Heart right ventricle (tissue), 16 donors: ENCODE measurements at regions not wholly inside any gene's neighbourhood (a gene's known extent, or its start where the extent isn't known, plus 50 kb on each side); places are given as distances from the start of the nearest gene placed in this dataset.

Experiments
- ATAC-seq, 8 donors: fragments of 200-7000 bp; cut with Tn5 transposase; one replicate each; pipeline ENCODE4 v1.9.1; 2020; ENCODE audit warnings: mild to moderate bottlenecking in 8 of 8, moderate library complexity in 8 of 8, moderate number of reproducible peaks in 1 of 8
- DNase-seq, 2 donors: peaks; one replicate each; pipeline ENCODE4 v3.0.0-alpha.2; 2020
- H3K27ac ChIP-seq, 10 donors: fragments of 200-600 bp; sonication (generic) in 2 of 10; one replicate each; pipeline versions ENCODE4 v1.5.0 to v1.8.0; 2020 to 2022; ENCODE audit warnings: mild to moderate bottlenecking in 3 of 10
- H3K27me3 ChIP-seq, 7 donors: fragments of 200-600 bp; one replicate each; pipeline ENCODE4 v1.8.0; 2021 to 2022; ENCODE audit warnings: mild to moderate bottlenecking in 2 of 7
- H3K36me3 ChIP-seq, 9 donors: fragments of 200-600 bp; sonication (generic) in 1 of 9; one replicate each; pipeline versions ENCODE4 v1.5.0 to v1.8.0; 2020 to 2022; ENCODE audit warnings: mild to moderate bottlenecking in 2 of 9
- H3K4me1 ChIP-seq, 9 donors: fragments of 200-600 bp; sonication (generic) in 1 of 9; one replicate each; pipeline versions ENCODE4 v1.5.0 to v1.8.0; 2020 to 2022; ENCODE audit warnings: mild to moderate bottlenecking in 4 of 9
- H3K4me3 ChIP-seq, 10 donors: fragments of 200-600 bp; sonication (generic) in 2 of 10; one replicate each; pipeline versions ENCODE4 v1.5.0 to v1.8.0; 2020 to 2022; ENCODE audit warnings: mild to moderate bottlenecking in 7 of 10, moderate library complexity in 2 of 10
- H3K9me3 ChIP-seq, 11 donors: fragments of 200-600 bp in 10 of 11; sonication (generic) in 2 of 11; one replicate each; pipeline versions ENCODE4 v1.5.0 to v1.8.0; 2013 to 2022; ENCODE audit warnings: mild to moderate bottlenecking in 2 of 11, control low read depth in 1 of 11, moderate library complexity in 1 of 11
- WGBS, 2 donors: extraction: QIAGEN DNeasy Blood & Tissue Kit; methylation state at CpG; one replicate each; pipeline ENCODE4 v1.1.7; 2013; ENCODE audit warnings: inconsistent platforms in 1 of 2; 5-methylcytosine and 5-hydroxymethylcytosine counted together
- intact Hi-C, 10 donors: fragments of 100-400 bp; cut with DNase I; formaldehyde crosslinking; loops; one replicate each; pipeline versions ENCODE4 v1.11.1 to v1.14.2; 2022
- TF ChIP-seq, protein P1 (sequence below), 9 donors: fragments of 200-600 bp; sonication (generic) in 2 of 9; IDR thresholded peaks; one replicate each; pipeline versions ENCODE4 v1.5.0 to v1.8.0; 2021 to 2022; ENCODE audit warnings: antibody characterized with exemption in 9 of 9, mild to moderate bottlenecking in 5 of 9, moderate library complexity in 1 of 9
- donor health status: Arrhythmogenic right ventricular cardiomyopathy.
- donor health status: ischemic (EF 13 %, LVEDD 7.1; RV severe dilation, severe dysfunction).
- donor health status: healthy with polysubstance abuse.
- donor health status: DM: no; HTN: yes; CAD: no.
- donor health status: DM: no; HTN: no; CAD: no.
- donor health status: ischemic (EF 25% LVEDD 6.9; RV normal size, moderate dysfunction).
- donor health status: ischemic (EF 25% LVEDD 5.7; RV mildly dilated, moderate dysfunction).
- donor health status: healthy.
- donor health status: DM: yes; HTN: yes; CAD: no.
- donor health status: Ischemic cardiomyopathy.
- donor health status: ischemic (EF 35%, LVEDD 5.7; RV mildly dilated, moderate dysfunction).
- donor health status: nonischemic (EF 11% LVEDD 7.7; RV severe dilation, severe dysfunction).
- donor health status: DM: yes; HTN: yes; CAD: no.
- donor health status: PGD.
- donor health status: ischemic (EF 29% LVEDD 5.4; RV normal size, mild dysfunction).
- donor health status: nonischemic (EF 23%, LVEDD 6.1; RV moderate dilation, normal function).

DNA sequence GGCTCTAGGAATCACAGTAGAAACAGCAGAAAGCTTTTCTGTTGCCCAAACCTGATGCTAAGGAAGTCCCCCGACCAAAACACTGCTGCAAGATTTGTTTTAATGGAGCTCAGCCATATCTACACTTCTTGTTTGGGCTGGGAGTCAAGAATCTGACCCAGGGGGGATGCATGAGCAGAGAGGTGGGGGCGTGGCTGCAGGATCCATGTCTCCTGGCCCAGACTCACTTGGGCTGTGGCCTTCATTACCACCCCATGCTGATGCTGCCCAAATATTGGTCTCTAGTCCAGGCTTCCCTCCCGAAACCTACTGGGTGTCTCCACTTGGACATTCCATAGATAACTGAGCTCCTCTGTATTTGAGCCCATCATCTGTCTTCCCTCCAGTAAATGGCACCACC is 361.5 kb upstream of the LARGE1 start:
- intact Hi-C loops, result no loop called here
- Histone ChIP-seq H3K27me3 (no peaks in the 10 kb centered on the region), H3K4me3 (no peak overlapping the region), H3K36me3 (no peaks in the 10 kb centered on the region), H3K27ac (no peak overlapping the region), H3K4me1 (peaks cover 0 to 9% (median 0%) of the 10 kb centered on the region in 9 donors), H3K9me3 (no peaks in the 10 kb centered on the region)
- WGBS, 2 donors, result 30 to 44% methylated on average over 3 of the region's 3 CpGs
- TF ChIP-seq, protein P1, sequence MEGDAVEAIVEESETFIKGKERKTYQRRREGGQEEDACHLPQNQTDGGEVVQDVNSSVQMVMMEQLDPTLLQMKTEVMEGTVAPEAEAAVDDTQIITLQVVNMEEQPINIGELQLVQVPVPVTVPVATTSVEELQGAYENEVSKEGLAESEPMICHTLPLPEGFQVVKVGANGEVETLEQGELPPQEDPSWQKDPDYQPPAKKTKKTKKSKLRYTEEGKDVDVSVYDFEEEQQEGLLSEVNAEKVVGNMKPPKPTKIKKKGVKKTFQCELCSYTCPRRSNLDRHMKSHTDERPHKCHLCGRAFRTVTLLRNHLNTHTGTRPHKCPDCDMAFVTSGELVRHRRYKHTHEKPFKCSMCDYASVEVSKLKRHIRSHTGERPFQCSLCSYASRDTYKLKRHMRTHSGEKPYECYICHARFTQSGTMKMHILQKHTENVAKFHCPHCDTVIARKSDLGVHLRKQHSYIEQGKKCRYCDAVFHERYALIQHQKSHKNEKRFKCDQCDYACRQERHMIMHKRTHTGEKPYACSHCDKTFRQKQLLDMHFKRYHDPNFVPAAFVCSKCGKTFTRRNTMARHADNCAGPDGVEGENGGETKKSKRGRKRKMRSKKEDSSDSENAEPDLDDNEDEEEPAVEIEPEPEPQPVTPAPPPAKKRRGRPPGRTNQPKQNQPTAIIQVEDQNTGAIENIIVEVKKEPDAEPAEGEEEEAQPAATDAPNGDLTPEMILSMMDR (IDR thresholded peaks at IDR 0.05), result no peak
- peak in 1 of 2 donors; percentile 15 for DNase-seq
- no peak for ATAC-seq

DNA sequence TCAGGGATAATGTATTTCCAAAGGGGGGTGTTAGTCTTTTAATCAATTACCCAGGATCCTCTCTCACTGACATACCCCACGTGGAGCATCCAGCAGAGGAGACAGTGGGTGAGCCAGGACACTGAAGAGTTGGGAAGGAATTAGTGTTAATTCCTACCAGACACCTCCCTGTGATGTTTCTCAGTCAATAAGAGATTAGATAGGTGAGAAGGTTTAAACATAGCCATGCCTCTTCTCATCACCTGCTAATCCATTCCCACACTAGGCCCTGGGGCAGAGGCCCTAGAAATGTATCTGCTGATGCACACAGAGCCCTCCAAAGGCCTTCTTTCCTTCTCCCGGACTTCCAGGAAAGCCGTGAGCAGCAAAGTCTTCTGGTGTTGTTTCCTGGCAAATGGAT is 363.6 kb upstream of the LARGE1 start:
- Histone ChIP-seq H3K27me3 (no peaks in the 10 kb centered on the region), H3K9me3 (no peaks in the 10 kb centered on the region), H3K4me1 (peaks cover 0 to 4% (median 0%) of the 10 kb centered on the region in 9 donors), H3K27ac (no peak overlapping the region), H3K36me3 (no peaks in the 10 kb centered on the region), H3K4me3 (no peak overlapping the region)
- ATAC-seq (no peak), DNase-seq (no peak)
- 51 to 61% methylated on average over 3 of the region's 3 CpGs for WGBS, 2 donors
- intact Hi-C loops, result no loop called here
- TF ChIP-seq, protein P1 (IDR thresholded peaks at IDR 0.05), result no peak

DNA sequence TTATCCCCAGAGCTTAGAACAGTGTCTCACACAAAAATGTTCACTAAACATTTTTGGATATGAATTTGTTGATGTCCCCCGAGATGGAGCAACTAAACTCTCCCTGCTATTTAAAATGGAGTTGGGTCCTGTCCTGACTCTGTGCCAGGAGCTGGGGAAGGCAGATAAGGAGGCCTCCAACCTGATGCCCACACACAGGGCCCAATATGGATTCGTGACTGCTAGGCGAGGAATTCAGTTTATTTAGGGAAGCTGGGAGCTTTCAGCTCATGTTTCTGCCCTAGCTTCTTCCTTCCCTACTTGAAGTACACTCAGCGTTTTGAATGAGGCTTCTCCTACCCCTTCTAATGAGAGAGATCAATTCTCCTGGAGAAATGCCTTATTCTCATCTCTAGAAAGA is 373.0 kb upstream of the LARGE1 start:
- TF ChIP-seq, protein P1 (IDR thresholded peaks at IDR 0.05), result no peak
- ATAC-seq (peak in 4 of 8 donors; percentile 41 to 88 (median 48)), DNase-seq (peak in 1 of 2 donors; percentile 10)
- intact Hi-C loops, result no loop called here
- Histone ChIP-seq H3K36me3 (no peaks in the 10 kb centered on the region), H3K9me3 (no peaks in the 10 kb centered on the region), H3K27me3 (no peaks in the 10 kb centered on the region), H3K4me3 (no peak overlapping the region), H3K27ac (no peak overlapping the region), H3K4me1 (peaks cover 0 to 19% (median 0%) of the 10 kb centered on the region in 9 donors)
- WGBS, 2 donors, result 35 to 36% methylated on average over 4 of the region's 4 CpGs

- no peak overlapping the region for H3K27ac ChIP-seq
- no peaks in the 10 kb centered on the region for H3K27me3 ChIP-seq
- intact Hi-C loops, result no loop called here
- WGBS, 2 donors, result 61 to 74% methylated on average over 5 of the region's 5 CpGs
- H3K36me3 ChIP-seq, result no peaks in the 10 kb centered on the region
- ATAC-seq (no peak), DNase-seq (no peak)
- peaks cover 0 to 19% (median 0%) of the 10 kb centered on the region in 9 donors for H3K4me1 ChIP-seq
- TF ChIP-seq, protein P1 (IDR thresholded peaks at IDR 0.05), result no peak
- no peaks in the 10 kb centered on the region for H3K9me3 ChIP-seq
- H3K4me3 ChIP-seq, result no peak overlapping the region
Measured at GRCh38 chr22:34294476-34294875, 374.2 kb upstream of the LARGE1 start.
